DMS 273 treated with DMSO at 0.1 percent for 48 hours (cell line): ENCODE measurements at regions not wholly inside any gene's neighbourhood (a gene's known extent, or its start where the extent isn't known, plus 50 kb on each side); places are given as distances from the start of the nearest gene placed in this dataset.

Experiments used
- DNase-seq: peaks from one replicate; lab custom pipeline; 2025; lab: John Stamatoyannopoulos, UW

- DNase-seq: no peak
These were observed 680.2 kb downstream of the NYAP2 start for GRCh38 chr2:226079671-226080181.

GRCh38 chr2:226079196-226079595, 679.7 kb downstream of the NYAP2 start:
- DNase-seq: no peak

- DNase-seq: no peak
These were observed 679.2 kb downstream of the NYAP2 start for GRCh38 chr2:226078666-226079065.

- no peak for DNase-seq
These were observed 678.3 kb downstream of the NYAP2 start for GRCh38 chr2:226077841-226078240.

GRCh38 chr2:226077031-226077430, 677.5 kb downstream of the NYAP2 start:
- DNase-seq: no peak

GRCh38 chr2:226076529-226076928, 677.0 kb downstream of the NYAP2 start:
- no peak for DNase-seq

- no peak for DNase-seq
These were observed 674.9 kb downstream of the NYAP2 start for GRCh38 chr2:226074391-226074790.

DNA sequence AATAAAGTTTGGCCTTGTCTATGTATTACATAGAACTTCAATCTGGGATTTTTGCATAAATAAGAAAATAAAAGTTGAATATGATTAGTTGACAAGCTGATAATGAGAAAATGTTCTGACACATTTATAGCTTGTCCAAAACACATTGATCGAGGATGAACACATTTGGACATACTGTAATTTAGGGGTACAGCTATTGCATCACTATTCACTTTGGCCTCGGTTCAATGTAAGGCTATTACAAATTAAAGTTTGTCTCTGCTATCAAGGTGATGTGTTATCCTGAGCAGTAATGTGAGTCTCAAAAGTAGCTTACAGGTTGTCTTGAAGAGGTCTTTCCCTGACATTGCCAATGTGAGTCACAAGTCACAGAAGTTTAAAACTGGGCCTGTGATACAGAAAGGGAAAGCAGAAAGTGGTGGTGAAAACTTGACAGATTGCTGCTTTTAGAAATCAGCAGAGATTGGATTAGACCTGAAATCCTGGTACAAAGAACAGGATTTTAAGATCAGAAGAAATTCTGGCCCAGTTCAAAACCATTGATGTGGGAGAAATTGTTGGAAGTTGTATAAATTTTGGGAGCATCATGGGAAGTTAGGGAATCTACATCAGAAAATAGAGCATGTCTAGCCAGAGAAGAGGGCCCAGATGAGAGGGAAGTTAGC, 674.1 kb downstream of the NYAP2 start:
- DNase-seq: no peak

DNA sequence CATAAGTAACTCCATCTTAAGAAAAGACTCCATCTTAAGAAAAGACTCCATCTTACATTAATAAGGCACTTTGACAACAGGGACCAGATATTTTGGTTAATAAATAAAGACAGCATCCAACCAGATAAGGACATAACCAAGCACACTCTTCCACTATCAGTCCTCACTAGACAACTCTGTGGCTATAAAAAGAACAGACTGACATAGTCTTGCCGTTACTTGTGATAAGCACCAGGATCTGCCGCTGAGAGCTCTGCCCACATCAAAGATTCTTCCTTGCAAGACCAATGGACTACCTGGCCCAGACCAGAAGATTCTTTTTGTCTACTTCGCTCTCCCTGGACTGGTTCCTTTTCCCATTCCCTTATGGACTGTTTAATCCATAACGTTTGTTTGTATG, 667.4 kb downstream of the NYAP2 start:
- DNase-seq: no peak

DNA sequence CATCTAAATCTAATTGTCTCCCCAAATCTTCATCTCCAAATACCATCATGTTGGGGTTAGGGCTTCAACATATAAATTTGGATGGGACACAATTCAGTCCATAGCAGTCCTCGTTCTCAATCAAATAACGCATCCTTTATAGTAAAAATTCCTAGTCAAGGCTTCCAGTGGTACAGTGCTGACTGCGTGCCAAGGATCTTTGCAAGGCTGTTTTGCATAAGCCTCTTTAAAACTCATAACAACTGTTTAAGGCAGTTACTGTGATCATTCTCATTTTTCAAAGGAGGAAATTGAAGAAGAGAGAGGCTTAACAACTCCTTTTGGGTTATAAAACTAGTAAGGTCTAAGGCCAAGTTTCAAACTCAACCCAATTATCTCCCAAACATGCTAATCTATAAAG, 666.9 kb downstream of the NYAP2 start:
- DNase-seq: no peak

- DNase-seq: no peak
These were observed 665.5 kb downstream of the NYAP2 start for GRCh38 chr2:226064932-226065570.

GRCh38 chr2:226063704-226064440, 664.4 kb downstream of the NYAP2 start:
- no peak for DNase-seq

GRCh38 chr2:226059961-226060627, 660.6 kb downstream of the NYAP2 start:
- DNase-seq: no peak

GRCh38 chr2:226057914-226058313, 658.4 kb downstream of the NYAP2 start:
- DNase-seq: no peak

GRCh38 chr2:226057365-226057764, 657.9 kb downstream of the NYAP2 start:
- DNase-seq: no peak

- DNase-seq: no peak
These were observed 653.4 kb downstream of the NYAP2 start for GRCh38 chr2:226052772-226053416.

DNA sequence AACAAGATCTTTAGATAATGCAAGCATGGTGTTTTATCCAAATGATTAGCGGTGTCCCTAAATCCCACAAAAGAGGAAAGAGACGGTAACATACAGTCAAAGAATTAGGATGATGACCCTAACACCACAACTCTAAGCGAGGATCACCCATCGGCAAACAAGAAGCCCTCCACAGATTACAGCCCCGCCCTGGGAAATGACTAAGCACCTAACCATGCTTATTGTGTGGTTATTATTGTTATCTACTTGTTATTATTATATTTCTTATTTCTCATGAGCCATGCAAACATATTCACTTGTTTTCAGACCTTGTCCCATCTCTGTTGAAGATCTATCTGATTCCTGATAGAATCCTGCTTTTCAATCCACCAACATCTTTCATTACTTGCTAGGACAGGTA, 651.3 kb downstream of the NYAP2 start:
- no peak for DNase-seq

DNA sequence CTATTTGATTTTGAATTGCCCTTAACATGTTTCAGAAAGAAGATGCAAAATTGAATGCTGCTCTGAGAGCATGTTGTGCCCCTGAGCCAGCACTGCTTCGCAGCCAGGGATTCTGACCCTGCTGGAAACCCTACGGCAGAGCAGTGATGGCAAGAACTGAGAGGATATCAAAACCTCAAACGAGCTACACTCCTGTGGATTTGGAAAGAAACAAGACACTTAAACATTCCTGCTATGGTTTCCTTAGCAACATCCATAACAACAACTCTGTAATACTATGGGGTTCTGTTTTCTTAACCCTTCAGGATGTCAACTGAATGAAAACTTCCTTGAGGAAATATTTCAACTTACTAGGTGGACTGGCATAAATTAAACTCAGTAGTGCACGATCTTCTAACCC, 649.1 kb downstream of the NYAP2 start:
- DNase-seq: no peak

DNA sequence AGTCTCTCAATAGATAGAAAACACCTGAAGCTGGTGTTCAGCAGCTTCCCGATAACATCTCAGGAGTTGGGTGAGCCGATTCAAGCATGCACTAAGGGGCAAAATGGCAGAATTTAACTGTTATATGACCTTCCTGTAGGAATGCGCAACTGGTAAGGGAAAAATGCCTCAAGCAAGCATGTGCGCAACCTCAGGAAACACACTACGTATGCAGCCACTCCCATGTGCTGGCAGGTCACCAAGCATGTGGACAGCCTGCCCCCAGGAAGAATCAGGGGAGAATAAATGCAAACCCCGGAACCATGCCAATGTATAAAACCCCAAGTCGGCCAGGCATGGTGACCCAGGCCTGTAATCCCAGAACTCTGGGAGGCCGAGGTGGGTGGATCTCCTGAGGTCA, 645.6 kb downstream of the NYAP2 start:
- DNase-seq: no peak

- DNase-seq: no peak
These were observed 640.9 kb downstream of the NYAP2 start for GRCh38 chr2:226040344-226040900.

GRCh38 chr2:226037526-226037925, 638.0 kb downstream of the NYAP2 start:
- no peak for DNase-seq
